ENCODE measurements at regions not wholly inside any gene's neighbourhood (a gene's known extent, or its start where the extent isn't known, plus 50 kb on each side); places are given as distances from the start of the nearest gene placed in this dataset.

DNA sequence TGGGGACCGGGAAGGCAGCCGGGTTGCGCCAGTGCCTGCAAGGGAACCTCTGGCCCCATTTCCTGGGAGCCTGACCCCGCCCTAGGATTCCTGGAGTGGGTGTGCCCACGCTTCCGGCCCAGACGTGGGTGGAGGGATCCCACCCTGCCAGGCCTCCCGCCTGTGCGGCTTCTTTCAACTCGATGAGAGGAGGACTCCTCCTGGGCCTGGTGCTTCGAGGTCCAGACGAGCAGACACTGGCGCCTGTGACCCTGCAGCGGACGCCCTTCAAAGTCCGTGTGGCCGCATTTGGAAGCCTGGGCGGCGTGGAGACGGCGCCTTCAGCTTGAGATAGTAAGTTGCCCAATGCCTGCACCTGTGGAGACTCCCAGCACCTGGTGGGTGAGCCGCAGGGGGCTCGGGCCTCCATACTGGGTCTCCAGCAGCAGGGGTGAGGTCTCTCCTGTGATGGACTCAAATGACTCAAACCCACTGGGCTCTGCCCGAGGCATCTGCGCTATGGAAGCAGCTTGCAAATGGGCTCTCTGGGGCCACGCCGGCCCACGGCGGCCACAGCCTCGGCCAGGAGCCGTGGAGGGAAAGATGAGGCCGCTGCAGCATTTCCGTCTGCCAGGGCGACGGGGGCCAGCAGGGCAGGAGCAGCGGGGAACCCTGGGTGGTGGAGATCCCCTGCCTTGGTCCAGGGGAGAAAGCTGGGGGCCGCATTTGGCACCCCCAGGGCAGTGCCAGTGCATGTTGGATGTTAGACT is 64.3 kb upstream of the PPARA start:
- no peak for TF ChIP-seq EZH2phosphoT487 (IDR thresholded peaks at IDR 0.05; ENCODE audit: borderline replicate concordance, low read length)
- TF ChIP-seq, protein P1, sequence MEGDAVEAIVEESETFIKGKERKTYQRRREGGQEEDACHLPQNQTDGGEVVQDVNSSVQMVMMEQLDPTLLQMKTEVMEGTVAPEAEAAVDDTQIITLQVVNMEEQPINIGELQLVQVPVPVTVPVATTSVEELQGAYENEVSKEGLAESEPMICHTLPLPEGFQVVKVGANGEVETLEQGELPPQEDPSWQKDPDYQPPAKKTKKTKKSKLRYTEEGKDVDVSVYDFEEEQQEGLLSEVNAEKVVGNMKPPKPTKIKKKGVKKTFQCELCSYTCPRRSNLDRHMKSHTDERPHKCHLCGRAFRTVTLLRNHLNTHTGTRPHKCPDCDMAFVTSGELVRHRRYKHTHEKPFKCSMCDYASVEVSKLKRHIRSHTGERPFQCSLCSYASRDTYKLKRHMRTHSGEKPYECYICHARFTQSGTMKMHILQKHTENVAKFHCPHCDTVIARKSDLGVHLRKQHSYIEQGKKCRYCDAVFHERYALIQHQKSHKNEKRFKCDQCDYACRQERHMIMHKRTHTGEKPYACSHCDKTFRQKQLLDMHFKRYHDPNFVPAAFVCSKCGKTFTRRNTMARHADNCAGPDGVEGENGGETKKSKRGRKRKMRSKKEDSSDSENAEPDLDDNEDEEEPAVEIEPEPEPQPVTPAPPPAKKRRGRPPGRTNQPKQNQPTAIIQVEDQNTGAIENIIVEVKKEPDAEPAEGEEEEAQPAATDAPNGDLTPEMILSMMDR (IDR thresholded peaks at IDR 0.05; ENCODE audit: low read depth, low read length, poor library complexity, severe bottlenecking) = no peak
- H4K20me1 ChIP-seq (ENCODE audit: control insufficient read depth, insufficient read depth, low read depth, low read length) = no peaks in the 10 kb centered on the region
- peaks cover 9% of the 10 kb centered on the region for H3F3A ChIP-seq (ENCODE audit: control insufficient read depth, insufficient read depth)
- H3K9me2 ChIP-seq (replicated peaks; ENCODE audit: control insufficient read depth, low read length) = no peaks in the 10 kb centered on the region
- no peak overlapping the region for H3K4me2 ChIP-seq (ENCODE audit: low read length)
- no peaks in the 10 kb centered on the region for H3K36me3 ChIP-seq (ENCODE audit: control insufficient read depth, low read length)
- H3K4me1 ChIP-seq (ENCODE audit: control insufficient read depth, low read length) = no peaks in the 10 kb centered on the region
- H3K79me2 ChIP-seq (ENCODE audit: control insufficient read depth, low read length) = no peaks in the 10 kb centered on the region
- no peaks in the 10 kb centered on the region for H3K27me3 ChIP-seq (ENCODE audit: control insufficient read depth, low read length)
- no peak overlapping the region for H3K4me3 ChIP-seq (ENCODE audit: low read length)
- no peak overlapping the region for H3K27ac ChIP-seq (ENCODE audit: low read depth, low read length)
- no peaks in the 10 kb centered on the region for H3K9me3 ChIP-seq (ENCODE audit: control insufficient read depth, insufficient read depth, low read length)

DNA sequence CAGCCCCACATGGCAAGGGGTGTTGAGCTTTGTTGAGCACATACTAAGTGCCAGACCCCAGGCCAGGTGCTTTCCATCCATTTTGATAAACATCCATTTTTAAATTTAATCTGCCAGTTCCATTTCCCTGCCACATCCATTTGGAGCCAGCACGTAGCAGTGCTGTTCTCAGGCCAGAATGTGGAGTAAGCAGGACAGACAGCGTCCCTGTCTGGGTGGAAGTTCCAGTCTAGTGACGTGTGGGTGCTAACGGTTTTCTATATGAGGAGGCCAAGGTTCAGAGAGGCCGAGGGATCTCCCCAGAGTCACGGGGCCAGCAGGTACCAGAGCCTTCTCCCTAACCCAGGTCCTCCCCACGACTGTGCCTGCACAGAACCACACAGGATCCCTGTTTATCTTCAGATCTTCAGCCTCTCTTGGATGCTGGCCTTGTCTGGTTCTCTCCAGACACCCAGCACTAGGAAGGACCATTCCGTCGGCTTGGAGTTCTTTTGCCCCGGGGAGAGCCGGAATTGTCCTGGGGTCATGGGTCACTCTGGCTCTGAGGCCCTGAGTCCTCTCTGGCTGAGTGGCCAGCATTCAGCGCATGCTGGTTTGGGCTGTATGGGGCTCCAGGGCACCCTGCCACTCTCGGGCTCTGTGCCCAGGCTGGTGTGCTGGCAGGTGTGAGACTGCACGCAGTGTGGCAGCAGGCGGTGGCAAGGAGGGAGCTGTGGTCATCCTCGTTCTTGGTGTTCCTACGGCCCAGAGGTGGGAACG is 63.6 kb upstream of the PPARA start:
- TF ChIP-seq, protein P1 (IDR thresholded peaks at IDR 0.05; ENCODE audit: low read depth, low read length, poor library complexity, severe bottlenecking) = no peak
- TF ChIP-seq EZH2phosphoT487 (IDR thresholded peaks at IDR 0.05; ENCODE audit: borderline replicate concordance, low read length) = no peak
- Histone ChIP-seq H4K20me1 (ENCODE audit: control insufficient read depth, insufficient read depth, low read depth, low read length) (no peaks in the 10 kb centered on the region), H3K79me2 (ENCODE audit: control insufficient read depth, low read length) (no peaks in the 10 kb centered on the region), H3K36me3 (ENCODE audit: control insufficient read depth, low read length) (no peaks in the 10 kb centered on the region), H3K27me3 (ENCODE audit: control insufficient read depth, low read length) (no peaks in the 10 kb centered on the region), H3K4me1 (ENCODE audit: control insufficient read depth, low read length) (no peaks in the 10 kb centered on the region), H3K9me3 (ENCODE audit: control insufficient read depth, insufficient read depth, low read length) (no peaks in the 10 kb centered on the region), H3K9me2 (replicated peaks; ENCODE audit: control insufficient read depth, low read length) (no peaks in the 10 kb centered on the region), H3K4me3 (ENCODE audit: low read length) (no peak overlapping the region), H3K27ac (ENCODE audit: low read depth, low read length) (no peak overlapping the region), H3F3A (ENCODE audit: control insufficient read depth, insufficient read depth) (peaks cover 9% of the 10 kb centered on the region), H3K4me2 (ENCODE audit: low read length) (no peak overlapping the region)

DNA sequence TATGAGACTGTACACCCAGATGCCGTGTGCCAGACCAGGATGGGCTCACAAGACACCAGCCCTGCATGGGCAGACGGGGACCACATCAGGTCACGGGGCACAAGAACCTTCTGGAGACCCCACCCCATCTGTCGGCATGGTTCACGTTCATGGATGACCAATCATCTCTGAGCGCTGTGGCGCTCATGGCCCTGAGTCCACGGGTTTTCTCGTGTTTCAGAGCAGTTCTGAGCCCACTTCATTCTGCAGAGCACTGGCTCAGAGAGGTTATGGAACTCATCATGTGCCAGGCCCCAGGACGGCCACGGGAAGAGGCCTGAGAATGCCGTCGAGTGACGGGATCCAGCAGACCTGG is 63.0 kb upstream of the PPARA start:
- H3K9me3 ChIP-seq (ENCODE audit: control insufficient read depth, insufficient read depth, low read length) = no peaks in the 10 kb centered on the region
- H3K36me3 ChIP-seq (ENCODE audit: control insufficient read depth, low read length) = no peaks in the 10 kb centered on the region
- no peak overlapping the region for H3K4me3 ChIP-seq (ENCODE audit: low read length)
- H3K79me2 ChIP-seq (ENCODE audit: control insufficient read depth, low read length) = no peaks in the 10 kb centered on the region
- H3K9me2 ChIP-seq (replicated peaks; ENCODE audit: control insufficient read depth, low read length) = no peaks in the 10 kb centered on the region
- H3K4me1 ChIP-seq (ENCODE audit: control insufficient read depth, low read length) = no peaks in the 10 kb centered on the region
- H3K27ac ChIP-seq (ENCODE audit: low read depth, low read length) = no peak overlapping the region
- peaks cover 9% of the 10 kb centered on the region for H3F3A ChIP-seq (ENCODE audit: control insufficient read depth, insufficient read depth)
- no peak for TF ChIP-seq EZH2phosphoT487 (IDR thresholded peaks at IDR 0.05; ENCODE audit: borderline replicate concordance, low read length)
- TF ChIP-seq, protein P1 (IDR thresholded peaks at IDR 0.05; ENCODE audit: low read depth, low read length, poor library complexity, severe bottlenecking) = no peak
- no peaks in the 10 kb centered on the region for H3K27me3 ChIP-seq (ENCODE audit: control insufficient read depth, low read length)
- H3K4me2 ChIP-seq (ENCODE audit: low read length) = no peak overlapping the region
- no peaks in the 10 kb centered on the region for H4K20me1 ChIP-seq (ENCODE audit: control insufficient read depth, insufficient read depth, low read depth, low read length)
